ENCODE measurements at regions not wholly inside any gene's neighbourhood (a gene's known extent, or its start where the extent isn't known, plus 50 kb on each side); places are given as distances from the start of the nearest gene placed in this dataset.

DNA sequence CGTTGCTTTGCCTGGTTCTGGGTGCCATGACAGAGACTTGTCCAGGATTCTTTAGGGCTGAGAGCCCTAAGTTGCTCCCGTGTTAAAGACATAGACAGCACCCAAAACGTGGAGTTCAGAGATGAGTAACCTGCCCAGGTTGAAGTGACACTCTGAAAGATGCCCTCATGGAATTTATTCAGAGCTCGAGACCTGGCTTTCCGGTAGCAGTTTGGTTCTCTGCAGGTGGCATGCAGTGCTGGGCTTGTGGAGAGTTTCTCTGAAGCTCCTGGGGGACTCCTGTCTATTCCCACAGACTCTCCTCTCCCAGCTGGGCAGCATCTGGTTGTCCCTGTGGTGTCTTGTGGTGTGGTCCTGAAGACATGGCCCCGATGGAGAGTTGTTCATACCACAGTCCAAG lies 241.0 kb downstream of the RHOU start:
- DNase-seq, result no peak

GRCh38 chr1:228977307-228977706 lies 242.0 kb downstream of the RHOU start:
- no peak for DNase-seq

DNA sequence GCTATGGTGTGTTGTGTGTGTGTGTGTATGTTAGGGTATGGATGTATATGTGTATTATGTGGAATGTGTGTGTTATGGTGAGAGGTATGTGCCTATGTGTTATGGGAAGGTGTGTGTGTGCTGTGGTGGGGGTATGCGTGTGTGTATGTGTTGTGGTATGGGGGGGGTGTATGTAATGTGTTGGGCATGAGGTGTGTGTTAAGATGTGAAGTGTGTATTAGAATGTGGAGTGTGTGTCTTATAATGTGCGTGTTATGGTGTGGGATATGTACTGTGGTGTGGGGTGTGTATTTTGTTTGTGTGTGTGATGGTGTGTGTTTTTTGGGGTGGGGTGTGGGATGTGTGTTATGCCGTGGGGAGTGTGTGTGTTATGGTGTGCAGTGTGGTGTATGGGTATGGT lies 242.5 kb downstream of the RHOU start:
- DNase-seq, result no peak

DNA sequence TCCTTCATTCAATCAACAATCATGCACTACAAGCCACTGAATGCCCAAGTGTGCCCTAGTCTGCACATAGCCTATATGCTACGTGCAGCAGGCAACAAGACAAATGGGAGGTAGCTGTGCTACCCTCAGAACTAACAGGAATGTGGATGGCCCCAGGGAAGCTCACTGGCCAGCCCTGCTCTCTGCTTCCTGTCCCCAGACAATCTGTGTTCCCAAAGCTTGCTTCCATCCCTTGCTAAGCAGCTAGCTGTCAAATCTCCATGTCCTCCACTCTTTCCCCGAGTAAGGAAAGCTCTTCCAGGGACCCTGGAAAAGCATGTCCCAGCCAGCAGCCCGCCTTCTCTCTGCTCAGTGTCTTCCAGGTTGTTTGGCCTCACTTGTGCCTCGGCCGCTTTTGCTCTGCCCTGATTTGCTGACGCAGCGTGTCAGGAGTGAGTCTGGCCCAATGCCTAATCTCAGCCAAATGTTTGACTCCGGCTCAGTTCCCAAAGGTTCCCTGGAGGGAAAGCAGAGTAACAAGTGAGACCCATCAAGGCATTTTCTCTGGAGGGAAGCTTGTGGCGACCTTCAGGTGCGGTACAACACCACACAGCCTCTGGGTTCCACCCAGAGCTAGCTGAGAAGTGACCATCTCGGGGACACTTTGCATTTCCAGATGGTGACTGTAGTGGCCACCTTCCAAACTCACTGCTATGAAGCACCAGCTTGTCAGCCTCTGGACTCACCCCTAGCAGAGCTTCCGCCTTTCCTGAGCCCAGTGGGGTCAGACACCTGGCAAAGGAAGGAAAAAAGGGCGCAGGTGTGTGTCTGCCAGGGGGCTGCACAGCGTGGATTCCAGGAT lies 243.4 kb downstream of the RHOU start:
- peak; percentile 87 for DNase-seq

DNA sequence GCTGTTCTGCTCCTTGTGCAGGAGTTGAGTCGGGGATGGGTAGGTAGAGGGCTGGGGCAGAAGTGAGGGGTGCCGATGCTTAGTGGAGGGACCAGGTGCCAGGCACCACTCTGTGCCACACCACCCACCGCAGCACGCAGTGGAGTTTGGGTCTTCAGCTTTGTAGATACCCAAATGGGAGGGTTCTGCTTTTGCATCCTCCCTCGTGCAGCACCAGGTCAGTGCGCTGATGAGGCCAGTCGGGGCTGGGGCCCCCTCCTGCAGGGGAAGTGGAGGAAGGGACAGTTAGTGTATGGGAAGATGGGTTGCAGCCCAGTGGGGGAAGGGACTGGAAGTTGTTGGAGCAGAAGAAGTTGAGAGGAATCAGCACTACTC lies 244.0 kb downstream of the RHOU start:
- DNase-seq, result no peak

DNA sequence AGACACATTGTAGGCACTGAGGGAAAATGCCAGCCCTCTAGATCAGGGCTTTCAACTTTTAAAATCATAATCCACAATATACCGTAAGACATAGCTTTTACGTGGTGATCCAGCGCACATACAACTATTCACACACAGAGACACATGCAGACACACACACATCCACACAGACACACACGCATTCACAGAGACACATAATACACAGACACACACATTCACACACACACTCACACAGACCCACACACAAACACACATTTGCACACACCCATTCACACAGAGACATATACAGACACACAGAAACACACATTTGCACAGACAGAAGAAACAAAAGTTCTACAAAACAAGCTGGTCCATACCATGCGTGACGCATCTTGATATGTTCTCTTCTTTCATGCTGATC lies 244.5 kb downstream of the RHOU start:
- no peak for DNase-seq

- no peak for DNase-seq
Measured at GRCh38 chr1:228980232-228980937, 245.1 kb downstream of the RHOU start.

DNA sequence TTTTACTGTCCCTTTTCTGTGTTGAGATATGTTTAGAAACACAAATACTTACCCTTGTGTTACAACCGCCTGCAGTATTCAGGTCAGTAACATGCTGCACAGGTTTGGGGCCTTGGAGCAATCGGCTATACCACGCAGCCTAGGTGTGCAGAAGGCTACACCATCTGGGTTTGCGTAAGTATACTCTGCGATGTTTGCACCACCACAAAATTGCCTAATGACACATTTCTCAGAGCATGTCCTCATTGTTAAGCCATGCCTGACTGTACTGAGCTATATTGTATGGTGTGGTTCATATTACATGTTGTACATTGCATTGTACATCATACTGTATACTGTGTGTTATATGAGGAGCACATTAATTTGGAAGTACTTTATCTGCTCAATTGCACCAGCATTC lies 247.4 kb downstream of the RHOU start:
- no peak for DNase-seq

DNA sequence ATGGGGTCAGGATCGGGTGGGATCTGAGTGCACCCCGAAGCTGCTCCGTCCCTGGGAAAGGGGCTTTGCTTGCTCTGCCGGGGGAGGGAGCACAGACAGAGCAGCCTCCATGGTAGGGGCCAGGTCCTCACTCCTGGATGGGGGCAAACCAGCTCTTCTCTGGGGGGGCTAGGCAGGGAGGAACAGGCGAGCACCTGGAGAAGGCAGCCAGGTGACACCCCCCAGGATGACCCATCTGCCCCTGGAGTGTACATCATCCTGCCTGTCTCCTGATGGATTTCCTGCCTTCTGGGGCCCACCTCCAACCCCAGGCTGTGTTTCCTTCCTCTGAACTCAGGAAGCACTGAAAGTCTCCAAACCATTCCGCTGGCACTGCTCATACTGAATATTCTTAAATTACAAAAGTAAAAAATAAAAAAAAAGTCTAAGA lies 248.0 kb downstream of the RHOU start:
- DNase-seq, result no peak

DNA sequence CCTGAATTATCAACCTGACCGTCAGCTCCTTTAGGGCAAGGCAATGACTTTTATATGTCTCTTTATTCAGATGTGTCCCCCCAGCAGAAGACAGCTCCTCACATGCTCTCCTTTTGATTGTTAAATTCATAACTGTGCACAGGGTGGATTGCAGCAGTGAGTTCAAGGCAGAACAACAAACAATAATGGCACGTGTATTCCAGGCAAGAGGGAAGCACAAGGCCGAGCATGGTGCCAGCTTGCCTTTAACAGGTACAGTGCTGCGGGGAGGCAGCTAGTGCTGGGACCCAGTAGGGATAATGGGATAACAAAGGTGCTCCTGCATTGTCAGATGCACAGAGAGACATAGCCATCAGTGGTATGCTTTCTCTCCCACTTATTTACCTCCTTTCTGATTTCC lies 248.4 kb downstream of the RHOU start:
- no peak for DNase-seq

- no peak for DNase-seq
Measured at GRCh38 chr1:228984107-228984506, 248.8 kb downstream of the RHOU start.

- DNase-seq, result no peak
Measured at GRCh38 chr1:228984646-228985631, 249.7 kb downstream of the RHOU start.

DNA sequence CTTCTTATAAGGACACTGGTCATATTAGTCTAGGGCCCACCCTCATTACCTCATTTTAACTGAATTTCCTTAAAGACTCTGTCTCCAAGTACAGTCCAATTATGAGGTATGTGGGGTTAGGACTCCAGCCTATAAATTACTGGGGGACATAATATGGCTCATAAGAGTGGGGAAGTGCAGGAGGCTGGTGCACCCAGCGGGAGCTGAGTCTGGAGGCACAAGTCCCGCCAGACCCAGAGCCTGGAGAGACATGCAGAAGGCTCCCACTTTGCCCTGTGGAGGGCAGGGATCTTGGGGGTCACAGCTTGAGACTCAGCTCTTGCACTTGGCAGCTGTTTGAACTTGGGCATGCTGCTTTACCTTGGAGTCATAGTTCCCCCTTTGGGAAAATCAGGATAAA lies 250.4 kb downstream of the RHOU start:
- DNase-seq, result no peak

GRCh38 chr1:228986093-228986904 lies 251.0 kb downstream of the RHOU start:
- DNase-seq, result peak; percentile 86

DNA sequence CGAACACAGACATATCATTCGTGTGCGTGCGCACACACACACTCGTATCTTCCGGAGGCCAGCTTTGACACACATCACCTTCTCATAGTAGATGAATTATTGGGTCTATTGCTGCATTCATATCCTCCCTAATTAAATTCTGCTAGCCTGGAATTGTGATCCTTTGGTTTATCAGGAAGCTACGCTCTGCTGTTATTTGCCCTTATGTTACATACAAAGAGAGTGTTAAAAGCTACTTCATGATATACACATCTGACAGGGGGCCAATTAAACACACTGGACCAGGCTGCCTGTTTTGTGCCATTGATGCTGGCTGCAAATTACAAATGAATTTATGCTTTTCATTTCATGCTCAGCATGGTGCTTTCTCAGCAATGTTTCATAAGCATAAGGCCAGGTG lies 252.0 kb downstream of the RHOU start:
- no peak for DNase-seq

DNA sequence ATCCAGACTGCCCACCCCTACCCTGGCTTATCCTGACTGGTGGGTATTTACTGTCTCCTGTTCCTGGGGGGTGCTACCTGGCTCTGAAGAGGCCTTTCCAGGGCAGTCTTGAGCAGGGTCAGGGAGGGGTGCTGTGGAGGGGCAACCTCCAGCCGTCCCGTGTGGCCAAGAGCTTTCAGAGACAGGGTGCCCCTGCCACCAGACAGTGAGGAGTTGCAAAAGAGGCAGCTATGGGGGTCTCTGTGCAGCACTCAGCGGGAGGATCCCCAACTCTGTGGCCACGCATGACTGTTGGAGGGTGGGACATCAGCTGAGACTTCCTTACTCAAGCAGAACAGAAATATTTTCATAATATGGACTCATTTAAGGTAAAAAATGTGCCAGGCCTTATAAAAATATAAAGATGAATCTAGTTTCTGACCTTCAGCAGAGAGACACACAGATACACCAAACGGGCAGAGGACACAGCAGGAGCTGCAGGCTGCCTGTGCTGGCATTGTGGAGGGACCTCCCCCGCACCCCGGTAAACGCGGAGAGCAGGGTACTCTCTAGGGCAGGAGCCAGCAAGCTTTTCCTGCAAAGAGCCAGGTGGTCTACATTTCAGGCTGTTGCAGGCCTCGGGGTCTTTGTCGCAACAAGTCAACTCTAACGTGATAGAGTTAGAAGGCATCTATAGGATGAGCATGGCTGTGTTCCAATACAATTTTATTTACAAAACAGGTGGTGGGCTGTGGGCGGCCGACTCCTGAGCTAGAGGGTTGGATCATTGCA lies 252.6 kb downstream of the RHOU start:
- no peak for DNase-seq

- DNase-seq, result no peak
Measured at GRCh38 chr1:228988664-228989063, 253.4 kb downstream of the RHOU start.

DNA sequence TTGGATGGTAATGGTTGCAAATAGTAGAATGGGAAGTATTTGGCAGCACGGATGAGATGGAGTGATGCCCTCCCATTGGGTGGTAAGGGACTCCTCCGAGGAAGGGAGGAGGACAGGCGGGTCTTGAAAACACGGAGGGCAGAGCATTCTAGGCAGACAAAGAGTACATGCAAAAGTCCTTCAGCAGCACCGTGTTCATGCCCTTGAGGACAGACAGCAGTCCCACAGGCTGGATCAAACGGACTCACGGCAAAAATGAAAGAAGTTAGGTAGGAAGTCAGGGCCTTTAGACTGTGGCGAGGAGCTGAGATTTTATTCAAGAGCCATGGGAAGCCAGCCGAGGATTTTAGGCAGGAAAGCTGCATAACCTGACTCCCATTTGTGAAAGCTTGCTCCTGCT lies 253.9 kb downstream of the RHOU start:
- DNase-seq, result no peak

GRCh38 chr1:228989676-228989991 lies 254.4 kb downstream of the RHOU start:
- no peak for DNase-seq

- peak; percentile 77 for DNase-seq
Measured at GRCh38 chr1:228989992-228990827, 254.9 kb downstream of the RHOU start.
